Brain microvascular endothelial cell (primary cell): ENCODE measurements at regions not wholly inside any gene's neighbourhood (a gene's known extent, or its start where the extent isn't known, plus 50 kb on each side); places are given as distances from the start of the nearest gene placed in this dataset.
A peak's percentile ranks its signal among the peaks of the same experiment; 100 is the strongest.

Experiments
- DNase-seq: peaks from one replicate; pipeline ENCODE4 v3.0.0-alpha.2; 2020
- H3K27ac ChIP-seq: fragments of 250-450 bp; sonication (Bioruptor Pico); 2 replicates; pipeline ENCODE4 v1.5.1; 2020; ENCODE audit warnings: mild to moderate bottlenecking, moderate library complexity
- H3K27me3 ChIP-seq: fragments of 250-450 bp; sonication (Bioruptor Pico); replicated peaks from 2 replicates; pipeline ENCODE4 v1.5.1; 2020; ENCODE audit warnings: mild to moderate bottlenecking
- H3K36me3 ChIP-seq: fragments of 250-450 bp; sonication (Bioruptor Pico); replicated peaks from 2 replicates; pipeline ENCODE4 v1.5.1; 2020; ENCODE audit warnings: mild to moderate bottlenecking
- H3K4me3 ChIP-seq: 2 replicates; pipeline ENCODE4 v1.5.1; 2011; ENCODE audit warnings: low read depth, mild to moderate bottlenecking, control low read depth, low read length, moderate library complexity
- CTCF ChIP-seq: IDR thresholded peaks from 2 replicates; pipeline ENCODE4 v1.5.1; 2011; ENCODE audit warnings: low read depth, mild to moderate bottlenecking, moderate library complexity, low read length, control low read depth, inconsistent platforms; ENCODE audit errors: missing control alignments
- in situ Hi-C: cut with HindIII; loops from 2 replicates; pipeline ENCODE4 v1.10.0; 2017; ENCODE audit warnings: low sequenced_read_pairs, low pct_ligation_motif_present

- H3K4me3 ChIP-seq, result no peak overlapping the region
- no peaks in the 10 kb centered on the region for H3K36me3 ChIP-seq
- no peak overlapping the region for H3K27ac ChIP-seq
- in situ Hi-C loops, result no loop called here
- TF ChIP-seq CTCF, result no peak
- DNase-seq, result no peak
- H3K27me3 ChIP-seq, result no peaks in the 10 kb centered on the region
Observed at GRCh38 chr11:27857014-27857413, 156.8 kb upstream of the BDNF start.

- TF ChIP-seq CTCF, result no peak
- Histone ChIP-seq H3K27ac (no peak overlapping the region), H3K27me3 (no peaks in the 10 kb centered on the region), H3K4me3 (no peak overlapping the region), H3K36me3 (no peaks in the 10 kb centered on the region)
- DNase-seq, result no peak
- in situ Hi-C loops, result no loop called here
Observed at GRCh38 chr11:27848423-27848822, 148.2 kb upstream of the BDNF start.

- in situ Hi-C loops, result no loop called here
- DNase-seq, result no peak
- H3K36me3 ChIP-seq, result no peaks in the 10 kb centered on the region
- TF ChIP-seq CTCF, result no peak
- H3K27ac ChIP-seq, result no peak overlapping the region
- H3K27me3 ChIP-seq, result no peaks in the 10 kb centered on the region
- no peak overlapping the region for H3K4me3 ChIP-seq
Observed at GRCh38 chr11:27847496-27847895, 147.2 kb upstream of the BDNF start.

- no peaks in the 10 kb centered on the region for H3K27me3 ChIP-seq
- no peak for TF ChIP-seq CTCF
- no peaks in the 10 kb centered on the region for H3K36me3 ChIP-seq
- H3K27ac ChIP-seq, result no peak overlapping the region
- no peak overlapping the region for H3K4me3 ChIP-seq
- DNase-seq, result no peak
- in situ Hi-C loops, result no loop called here
Observed at GRCh38 chr11:27842290-27842689, 142.0 kb upstream of the BDNF start.

GRCh38 chr11:27841023-27841422 lies 140.8 kb upstream of the BDNF start:
- TF ChIP-seq CTCF, result no peak
- H3K27me3 ChIP-seq, result no peaks in the 10 kb centered on the region
- in situ Hi-C loops, result no loop called here
- DNase-seq, result no peak
- H3K4me3 ChIP-seq, result no peak overlapping the region
- H3K27ac ChIP-seq, result no peak overlapping the region
- no peaks in the 10 kb centered on the region for H3K36me3 ChIP-seq

- H3K4me3 ChIP-seq, result no peak overlapping the region
- in situ Hi-C loops, result no loop called here
- H3K36me3 ChIP-seq, result no peaks in the 10 kb centered on the region
- H3K27ac ChIP-seq, result no peak overlapping the region
- peak; percentile 11 for DNase-seq
- H3K27me3 ChIP-seq, result no peaks in the 10 kb centered on the region
- peak; percentile 61 for TF ChIP-seq CTCF
Observed at GRCh38 chr11:27839226-27839913, 139.1 kb upstream of the BDNF start.
